ENCODE measurements at regions not wholly inside any gene's neighbourhood (a gene's known extent, or its start where the extent isn't known, plus 50 kb on each side); places are given as distances from the start of the nearest gene placed in this dataset.

GRCh38 chr14:61948376-61948775 is 186.2 kb downstream of the SNAPC1 start:
- Histone ChIP-seq H3K4me1 (no peaks in the 10 kb centered on the region), H3K36me3 (no peaks in the 10 kb centered on the region), H3K27me3 (no peaks in the 10 kb centered on the region), H3K27ac (no peak overlapping the region), H3K9me3 (peaks cover 0 to 4% (median 0%) of the 10 kb centered on the region in 4 donors), H3K4me3 (no peak overlapping the region)
- 76 to 81% methylated on average over 6 of the region's 6 CpGs for WGBS, 2 donors
- TF ChIP-seq EP300 (IDR thresholded peaks at IDR 0.05), result no peak
- no peak for TF ChIP-seq POLR2AphosphoS5 (IDR thresholded peaks at IDR 0.05)
- no peak for TF ChIP-seq POLR2A (IDR thresholded peaks at IDR 0.05)
- no peak for TF ChIP-seq CTCF (IDR thresholded peaks at IDR 0.05)
- intact Hi-C loops (cut with DNase I), result no loop called here
- no peak for DNase-seq

GRCh38 chr14:61950340-61950739 is 188.1 kb downstream of the SNAPC1 start:
- H3K27ac ChIP-seq, result no peak overlapping the region
- intact Hi-C loops (cut with DNase I), result no loop called here
- no peaks in the 10 kb centered on the region for H3K27me3 ChIP-seq
- no peaks in the 10 kb centered on the region for H3K36me3 ChIP-seq
- no peaks in the 10 kb centered on the region for H3K4me1 ChIP-seq
- H3K4me3 ChIP-seq, result no peak overlapping the region
- no peak for DNase-seq
- no peak for TF ChIP-seq POLR2AphosphoS5 (IDR thresholded peaks at IDR 0.05)
- TF ChIP-seq POLR2A (IDR thresholded peaks at IDR 0.05), result no peak
- TF ChIP-seq EP300 (IDR thresholded peaks at IDR 0.05), result no peak
- no peak for TF ChIP-seq CTCF (IDR thresholded peaks at IDR 0.05)
- H3K9me3 ChIP-seq, result no peaks in the 10 kb centered on the region
- WGBS, 2 donors, result 84 to 91% methylated on average over 3 of the region's 3 CpGs

- Histone ChIP-seq H3K4me3 (no peak overlapping the region), H3K27me3 (no peaks in the 10 kb centered on the region), H3K27ac (no peak overlapping the region), H3K4me1 (no peaks in the 10 kb centered on the region), H3K36me3 (no peaks in the 10 kb centered on the region), H3K9me3 (peaks cover 0 to 10% (median 0%) of the 10 kb centered on the region in 4 donors)
- WGBS, 2 donors, result 67 to 74% methylated on average over 1 of the region's 1 CpG
- intact Hi-C loops (cut with DNase I), result no loop called here
- DNase-seq, result no peak
- TF ChIP-seq POLR2A (IDR thresholded peaks at IDR 0.05) (no peak), CTCF (IDR thresholded peaks at IDR 0.05) (no peak), POLR2AphosphoS5 (IDR thresholded peaks at IDR 0.05) (no peak), EP300 (IDR thresholded peaks at IDR 0.05) (no peak)
These were observed 191.4 kb downstream of the SNAPC1 start for GRCh38 chr14:61953602-61954001.

GRCh38 chr14:61954306-61954705 is 192.1 kb downstream of the SNAPC1 start:
- Histone ChIP-seq H3K27me3 (no peaks in the 10 kb centered on the region), H3K36me3 (no peaks in the 10 kb centered on the region), H3K27ac (no peak overlapping the region), H3K4me1 (no peaks in the 10 kb centered on the region), H3K4me3 (no peak overlapping the region), H3K9me3 (peaks cover 0 to 10% (median 0%) of the 10 kb centered on the region in 4 donors)
- no peak for TF ChIP-seq EP300 (IDR thresholded peaks at IDR 0.05)
- no peak for TF ChIP-seq POLR2AphosphoS5 (IDR thresholded peaks at IDR 0.05)
- no peak for TF ChIP-seq CTCF (IDR thresholded peaks at IDR 0.05)
- TF ChIP-seq POLR2A (IDR thresholded peaks at IDR 0.05), result no peak
- 65 to 74% methylated on average over 3 of the region's 3 CpGs for WGBS, 2 donors
- intact Hi-C loops (cut with DNase I), result no loop called here
- DNase-seq, result no peak

- no peak overlapping the region for H3K27ac ChIP-seq
- no peaks in the 10 kb centered on the region for H3K4me1 ChIP-seq
- H3K27me3 ChIP-seq, result no peaks in the 10 kb centered on the region
- intact Hi-C loops (cut with DNase I), result no loop called here
- DNase-seq, result no peak
- 95 to 97% methylated on average over 1 of the region's 1 CpG for WGBS, 2 donors
- no peak for TF ChIP-seq CTCF (IDR thresholded peaks at IDR 0.05)
- no peak for TF ChIP-seq POLR2A (IDR thresholded peaks at IDR 0.05)
- no peak for TF ChIP-seq POLR2AphosphoS5 (IDR thresholded peaks at IDR 0.05)
- TF ChIP-seq EP300 (IDR thresholded peaks at IDR 0.05), result no peak
- H3K4me3 ChIP-seq, result no peak overlapping the region
- H3K9me3 ChIP-seq, result peaks cover 0 to 10% (median 0%) of the 10 kb centered on the region in 4 donors
- no peaks in the 10 kb centered on the region for H3K36me3 ChIP-seq
These were observed 194.3 kb downstream of the SNAPC1 start for GRCh38 chr14:61956517-61956916.
